DMS79 treated with DMSO at 0.1 percent for 48 hours (cell line): ENCODE measurements at regions not wholly inside any gene's neighbourhood (a gene's known extent, or its start where the extent isn't known, plus 50 kb on each side); places are given as distances from the start of the nearest gene placed in this dataset.

Source experiments
- DNase-seq: peaks from one replicate; lab custom pipeline; 2025; lab: John Stamatoyannopoulos, UW

GRCh38 chr2:128401680-128402079, 83.0 kb upstream of the HS6ST1 start:
- DNase-seq = no peak

GRCh38 chr2:128402911-128403670, 84.4 kb upstream of the HS6ST1 start:
- no peak for DNase-seq

- no peak for DNase-seq
Measured at GRCh38 chr2:128403814-128404708, 85.4 kb upstream of the HS6ST1 start.

- DNase-seq = no peak
Measured at GRCh38 chr2:128404709-128405466, 86.2 kb upstream of the HS6ST1 start.

GRCh38 chr2:128405467-128405900, 86.8 kb upstream of the HS6ST1 start:
- no peak for DNase-seq

- DNase-seq = no peak
Measured at GRCh38 chr2:128405981-128406613, 87.4 kb upstream of the HS6ST1 start.

DNA sequence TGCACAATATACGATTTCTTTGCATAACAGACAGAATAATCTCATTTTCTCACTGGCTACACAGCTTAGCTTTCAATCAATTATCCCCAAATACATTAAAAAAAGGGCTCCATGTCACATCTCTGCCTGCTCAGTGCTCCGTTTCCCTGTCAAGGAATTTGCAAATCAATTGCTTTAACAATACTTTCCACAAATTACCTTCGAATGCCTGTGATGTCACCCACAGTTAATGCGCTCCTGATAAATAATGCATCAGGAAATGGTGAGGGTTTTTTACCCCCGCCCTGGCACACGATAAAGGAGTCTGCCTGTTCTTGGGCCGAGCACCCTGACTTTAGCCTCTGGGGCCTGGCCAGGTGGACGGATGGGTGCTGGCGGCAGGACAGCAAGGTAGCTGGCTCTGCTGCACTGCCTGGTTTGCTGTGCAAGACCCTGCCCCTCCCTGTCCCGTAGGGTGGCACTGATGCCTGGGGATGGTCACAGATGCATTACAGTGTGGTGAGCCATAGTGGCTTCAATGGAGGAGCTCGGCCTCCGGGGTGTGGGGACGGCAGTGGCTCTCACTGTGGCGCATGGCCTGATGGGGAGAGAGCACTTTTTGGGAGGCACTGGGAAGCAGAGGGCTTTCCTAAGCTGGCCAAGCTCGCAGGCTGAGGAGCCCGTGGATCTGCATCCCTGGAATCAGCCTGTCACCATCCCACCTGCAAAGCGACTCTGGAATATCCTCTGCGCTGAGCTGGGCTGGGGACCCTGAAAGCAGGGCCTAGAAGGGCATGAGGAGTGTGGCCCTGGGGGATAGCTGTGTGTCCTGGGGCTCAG, 88.3 kb upstream of the HS6ST1 start:
- DNase-seq = no peak

GRCh38 chr2:128408349-128409305, 90.0 kb upstream of the HS6ST1 start:
- DNase-seq = no peak

DNA sequence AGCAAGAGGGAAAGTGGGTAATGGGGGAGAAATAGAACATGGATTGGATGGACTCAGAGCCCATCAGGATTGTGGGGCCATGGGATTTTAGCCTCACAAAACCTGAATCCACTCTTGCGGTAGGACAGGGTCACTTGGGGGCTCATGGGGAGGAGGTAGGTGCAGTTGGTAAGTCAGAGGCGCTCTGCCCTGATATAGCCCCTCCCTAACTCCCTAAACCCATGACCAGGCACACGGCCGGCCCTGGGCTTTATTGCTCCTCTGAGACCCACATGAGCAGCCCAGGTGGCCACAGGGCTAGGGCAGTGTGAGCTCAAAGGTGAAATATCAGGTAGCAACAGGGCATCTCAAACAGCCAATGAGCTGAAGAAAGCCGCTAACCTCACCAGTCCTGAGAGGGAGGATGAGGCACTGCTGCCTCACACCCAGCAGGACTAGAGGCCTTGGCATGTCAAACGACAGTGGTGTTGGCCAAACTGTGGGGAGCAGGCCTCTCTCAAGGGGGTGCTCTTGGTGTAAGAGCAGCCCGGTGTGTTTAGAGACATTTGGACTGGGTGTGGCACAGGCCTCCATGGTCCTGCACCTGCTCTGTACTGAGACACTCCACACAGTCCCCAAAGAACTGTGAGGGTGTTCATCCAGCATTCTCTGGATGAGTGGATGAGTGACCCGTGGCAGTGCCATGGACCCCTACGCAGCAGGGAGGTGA, 90.8 kb upstream of the HS6ST1 start:
- no peak for DNase-seq

DNA sequence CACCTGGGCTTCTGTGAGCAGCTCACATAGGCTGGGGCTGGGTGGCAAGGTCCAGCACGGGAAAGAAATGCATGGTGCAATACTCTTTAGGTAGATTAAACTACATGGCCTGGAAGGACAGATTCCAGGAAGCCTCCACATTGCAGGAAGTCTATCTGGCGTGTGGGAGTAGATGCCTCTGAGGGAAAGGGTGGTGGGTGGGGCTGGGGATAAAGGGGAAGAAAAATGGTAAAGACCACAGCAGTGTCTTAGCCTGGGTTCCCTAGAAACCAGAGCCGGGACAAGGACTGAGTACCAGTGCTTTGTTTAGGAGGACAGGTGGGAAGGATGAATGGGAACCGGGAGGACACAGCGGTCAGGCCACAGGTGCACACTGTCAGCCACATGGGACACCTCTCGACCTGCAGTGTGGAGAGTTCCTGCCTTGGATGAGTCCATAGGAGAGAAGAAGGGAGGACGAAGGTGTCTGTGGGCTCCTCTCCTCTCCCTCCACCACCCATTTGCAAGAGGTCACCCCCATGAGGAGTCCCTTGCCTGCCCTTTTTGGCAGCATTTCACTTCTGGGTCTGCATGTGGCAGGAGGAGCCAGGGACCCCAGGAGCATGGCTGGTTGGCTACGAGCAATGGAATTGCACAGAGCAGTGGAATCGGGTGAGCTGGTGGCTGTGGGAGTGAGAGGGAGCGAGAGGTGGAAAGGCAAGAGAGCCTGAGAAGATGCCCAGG, 91.5 kb upstream of the HS6ST1 start:
- no peak for DNase-seq

DNA sequence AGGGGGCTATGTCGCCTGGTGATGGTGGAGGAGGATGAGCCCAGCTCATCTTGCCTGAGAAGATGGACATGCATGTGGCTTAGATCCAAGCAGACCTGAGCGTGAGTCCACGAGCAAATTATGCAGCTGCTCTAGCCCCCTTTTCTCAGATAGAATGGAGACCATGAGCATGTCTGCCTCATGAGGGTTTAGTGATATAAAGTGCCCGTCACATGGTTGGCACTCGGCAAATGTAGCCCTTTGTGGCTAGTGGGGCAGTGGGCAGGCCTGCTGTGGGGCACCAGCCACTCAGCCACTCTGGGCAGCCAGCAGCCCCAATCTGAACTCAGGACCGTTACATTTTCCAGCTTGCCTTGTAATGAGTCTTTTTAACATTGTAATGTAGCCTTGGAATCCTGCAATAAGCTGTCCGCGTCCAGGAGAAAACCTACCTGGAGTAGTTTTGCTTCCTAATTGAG, 92.1 kb upstream of the HS6ST1 start:
- DNase-seq = no peak

DNA sequence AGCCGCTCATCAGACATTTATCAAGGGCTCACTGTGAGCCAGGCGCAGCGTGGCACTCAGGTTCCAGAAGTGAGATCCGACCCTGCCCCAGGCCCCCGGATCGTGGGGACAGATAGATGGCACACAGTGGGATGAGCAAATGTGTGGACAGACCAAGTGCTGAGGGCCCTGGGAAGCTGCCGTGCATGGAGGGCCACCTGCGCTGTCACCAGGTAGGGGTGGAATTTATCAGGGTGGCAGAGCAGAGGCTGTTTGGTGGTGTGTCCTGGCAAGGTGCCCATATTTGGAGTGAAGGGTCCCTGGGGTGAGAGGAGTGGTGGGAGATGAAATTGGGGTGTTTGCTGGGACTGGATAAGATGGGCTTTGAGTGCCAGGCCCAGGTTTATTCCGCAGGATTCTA, 92.8 kb upstream of the HS6ST1 start:
- DNase-seq = no peak

- no peak for DNase-seq
Measured at GRCh38 chr2:128412181-128412871, 93.7 kb upstream of the HS6ST1 start.

- DNase-seq = no peak
Measured at GRCh38 chr2:128413014-128413717, 94.5 kb upstream of the HS6ST1 start.

GRCh38 chr2:128413718-128414341, 95.2 kb upstream of the HS6ST1 start:
- DNase-seq = no peak

DNA sequence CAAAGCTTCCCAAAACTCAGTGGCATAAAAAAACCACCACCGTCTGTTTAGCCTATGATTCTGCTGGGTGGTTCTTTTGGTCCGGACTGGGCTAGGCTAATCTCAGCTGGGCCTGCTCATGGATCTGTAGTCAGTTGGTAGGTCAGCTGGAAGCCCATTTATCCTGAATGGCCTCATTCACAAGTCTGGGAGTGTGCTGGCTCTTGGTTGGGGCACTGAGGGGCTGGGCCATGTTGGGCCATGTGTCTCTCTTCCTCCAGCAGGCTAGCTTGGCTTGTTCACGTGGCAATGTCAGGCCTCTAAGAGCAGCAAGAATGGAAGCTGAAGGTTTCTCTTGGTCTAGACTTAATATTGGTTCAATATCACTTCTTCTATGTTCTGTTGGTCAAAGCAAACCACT, 95.7 kb upstream of the HS6ST1 start:
- no peak for DNase-seq
